AG09319 (cell line): ENCODE measurements at regions not wholly inside any gene's neighbourhood (a gene's known extent, or its start where the extent isn't known, plus 50 kb on each side); places are given as distances from the start of the nearest gene placed in this dataset.

Experiments
- DNase-seq: peaks from one replicate; pipeline ENCODE4 v3.0.0-alpha.2; 2010; ENCODE audit warnings: low read depth; ENCODE audit errors: extremely low read depth
- CTCF ChIP-seq: IDR thresholded peaks from 2 replicates; pipeline ENCODE4 v1.5.1; 2011; ENCODE audit warnings: low read depth, mild to moderate bottlenecking, inconsistent platforms, low read length, moderate library complexity

- no peak for DNase-seq
- no peak for TF ChIP-seq CTCF
Observed at GRCh38 chr6:67352717-67353116, 1282.4 kb upstream of the ADGRB3 start.

- DNase-seq: no peak
- no peak for TF ChIP-seq CTCF
Observed at GRCh38 chr6:67350729-67351128, 1284.4 kb upstream of the ADGRB3 start.

GRCh38 chr6:67345946-67346345, 1289.1 kb upstream of the ADGRB3 start:
- no peak for DNase-seq

GRCh38 chr6:67336014-67336413, 1299.1 kb upstream of the ADGRB3 start:
- no peak for TF ChIP-seq CTCF
- no peak for DNase-seq

More at GRCh38 chr6:67345946-67346345, 1289.1 kb upstream of the ADGRB3 start:
- TF ChIP-seq CTCF: no peak

GRCh38 chr6:67331304-67331703, 1303.8 kb upstream of the ADGRB3 start:
- DNase-seq: no peak
- TF ChIP-seq CTCF: no peak

- no peak for TF ChIP-seq CTCF
- no peak for DNase-seq
Observed at GRCh38 chr6:67328269-67328668, 1306.8 kb upstream of the ADGRB3 start.

- no peak for DNase-seq
- TF ChIP-seq CTCF: no peak
Observed at GRCh38 chr6:67300430-67301040, 1334.5 kb upstream of the ADGRB3 start.
